Right cardiac atrium (tissue), 5 donors: ENCODE measurements at regions not wholly inside any gene's neighbourhood (a gene's known extent, or its start where the extent isn't known, plus 50 kb on each side); places are given as distances from the start of the nearest gene placed in this dataset.
"Not testable (repeated sequence)": the region's sequence is repeated elsewhere in the genome, so short reads cannot be mapped to it uniquely, and the experiment has no call there.

Source experiments
- ATAC-seq, 2 donors: fragments of 200-7000 bp; cut with Tn5 transposase; one replicate each; pipeline versions ENCODE4 v1.8.0 to v1.9.1; 2020; ENCODE audit warnings: moderate library complexity in 2 of 2, mild to moderate bottlenecking in 1 of 2
- DNase-seq, 3 donors: peaks; one replicate each; pipeline ENCODE4 v3.0.0-alpha.2; 2020
- H3K27ac ChIP-seq: one replicate; pipeline ENCODE4 v1.5.1; 2013; ENCODE audit warnings: mild to moderate bottlenecking, low read length, control low read depth, moderate library complexity
- H3K27me3 ChIP-seq: one replicate; pipeline ENCODE4 v1.6.1; 2013; ENCODE audit not compliant: control insufficient read depth, insufficient read depth
- H3K4me1 ChIP-seq: one replicate; pipeline ENCODE4 v1.6.1; 2013; ENCODE audit warnings: low read length; ENCODE audit not compliant: control insufficient read depth, insufficient read depth
- H3K4me3 ChIP-seq: one replicate; pipeline ENCODE4 v1.5.1; 2013; ENCODE audit warnings: low read length, control low read depth
- H3K9me3 ChIP-seq: one replicate; pipeline ENCODE4 v1.6.1; 2013; ENCODE audit warnings: low read length; ENCODE audit not compliant: control insufficient read depth
- WGBS: extraction: QIAGEN DNeasy Blood & Tissue Kit; methylation state at CpG from one replicate; pipeline ENCODE4 v1.1.7; 2013; 5-methylcytosine and 5-hydroxymethylcytosine counted together
- intact Hi-C, 4 donors: fragments of 100-400 bp; cut with DNase I; formaldehyde crosslinking; loops; one replicate each; pipeline versions ENCODE4 v1.11.0 to v1.14.0; 2022 to 2023
- donor health status: healthy with polysubstance abuse.
- donor health status: DM: no; HTN: yes; CAD: no.
- donor health status: DM: no; HTN: no; CAD: no.
- donor health status: DM: no; HTN: yes; CAD: no; lungs with severe emphysema.
- donor health status: DM: yes; HTN: yes; CAD: no.

DNA sequence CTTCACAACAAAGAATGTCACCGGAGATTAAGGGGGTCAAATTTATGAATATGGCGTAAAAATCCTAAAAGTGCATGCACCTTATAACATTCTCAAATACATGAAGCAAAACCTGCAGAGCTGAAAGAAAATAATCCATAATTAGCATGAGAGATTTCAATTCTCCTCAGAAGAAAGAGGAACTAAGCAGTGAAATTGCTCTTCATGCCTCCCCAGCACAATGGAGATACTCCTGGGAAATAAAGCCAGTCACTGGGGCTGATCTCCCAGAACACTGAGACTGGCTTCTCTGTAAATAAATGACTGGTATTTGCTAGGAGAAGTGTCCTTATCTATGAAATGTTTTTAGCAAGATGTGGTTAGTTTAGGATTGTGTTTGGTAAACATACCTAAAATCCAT is 68.1 kb downstream of the GOLGA6L6 start:
- H3K9me3 ChIP-seq, ATAC-seq, intact Hi-C loops, DNase-seq, H3K27ac ChIP-seq, H3K4me1 ChIP-seq, H3K4me3 ChIP-seq, H3K27me3 ChIP-seq: not testable (repeated sequence)
- no CpG with 5 or more reads among the region's 2 CpGs for WGBS

GRCh38 chr15:20472983-20473382 is 68.6 kb downstream of the GOLGA6L6 start:
- intact Hi-C loops, ATAC-seq, H3K4me1 ChIP-seq, H3K27me3 ChIP-seq, H3K4me3 ChIP-seq, H3K27ac ChIP-seq, DNase-seq, H3K9me3 ChIP-seq: not testable (repeated sequence)
- WGBS: 81% methylated on average over 3 of the region's 4 CpGs

DNA sequence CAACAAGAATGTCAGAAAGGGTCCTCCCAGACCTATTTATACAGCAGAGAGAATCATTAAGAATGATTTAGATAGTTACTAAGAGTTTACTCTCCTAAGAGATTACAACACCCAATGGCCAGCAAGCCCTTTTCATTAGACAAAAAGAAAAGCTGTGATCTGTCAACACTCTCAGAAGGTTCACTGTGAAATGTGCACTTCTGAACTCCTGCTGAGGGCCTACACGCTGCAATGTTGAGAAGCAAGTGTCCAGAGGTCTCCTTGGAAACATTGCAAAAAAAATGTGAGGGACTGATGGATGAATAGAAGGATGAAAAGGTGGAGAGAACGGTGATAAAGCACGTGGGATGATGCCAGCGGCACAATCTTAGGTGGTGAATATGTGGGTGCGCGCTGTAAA is 70.8 kb downstream of the GOLGA6L6 start:
- H3K9me3 ChIP-seq, DNase-seq, H3K27ac ChIP-seq, H3K4me1 ChIP-seq, H3K27me3 ChIP-seq, H3K4me3 ChIP-seq, intact Hi-C loops: not testable (repeated sequence)
- ATAC-seq: peak; percentile 80 to 88
- WGBS: no CpG with 5 or more reads among the region's 6 CpGs

DNA sequence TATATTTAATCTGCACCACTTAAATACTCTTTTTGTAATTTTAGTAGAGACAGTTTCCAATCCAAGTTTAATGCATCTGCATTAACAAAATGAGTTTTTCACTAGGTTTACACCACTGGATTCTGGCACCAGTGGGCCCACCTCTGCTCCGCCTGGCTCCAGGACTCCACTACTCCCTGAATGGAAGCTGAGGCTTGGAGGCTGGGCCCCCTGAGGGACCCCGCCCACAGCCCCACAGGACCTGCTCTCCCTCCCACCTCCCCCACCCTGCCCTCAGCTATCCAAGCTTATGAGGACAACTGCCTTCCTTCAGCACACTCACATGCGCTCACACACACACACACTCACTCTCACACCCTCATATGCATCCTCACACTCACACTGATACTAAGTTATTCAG is 100.5 kb downstream of the GOLGA6L6 start:
- H3K9me3 ChIP-seq, H3K4me1 ChIP-seq, H3K27ac ChIP-seq, H3K4me3 ChIP-seq, intact Hi-C loops, ATAC-seq, H3K27me3 ChIP-seq, DNase-seq: not testable (repeated sequence)
- WGBS: no CpG with 5 or more reads among the region's 3 CpGs

DNA sequence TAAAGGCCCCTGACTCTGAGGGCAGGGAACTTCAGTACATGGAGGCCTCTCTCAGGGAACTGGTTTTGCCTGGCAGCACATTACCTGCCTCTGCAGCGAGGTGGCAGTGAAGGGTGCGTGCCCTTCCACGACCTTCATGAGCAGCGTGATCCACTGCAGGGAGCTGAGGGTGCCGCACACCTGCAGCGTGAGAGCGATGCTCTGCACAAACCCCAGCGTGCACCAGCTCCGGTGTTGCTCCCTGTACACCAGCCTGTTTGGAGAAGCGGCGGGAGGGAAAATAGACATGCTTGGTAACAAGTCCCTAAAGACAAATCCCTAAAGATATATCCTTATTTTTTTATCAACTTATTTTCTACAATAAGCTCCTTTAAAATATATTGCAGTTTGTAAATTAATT is 101.2 kb downstream of the GOLGA6L6 start:
- intact Hi-C loops, H3K9me3 ChIP-seq, H3K27ac ChIP-seq, ATAC-seq, H3K4me3 ChIP-seq, H3K4me1 ChIP-seq, H3K27me3 ChIP-seq: not testable (repeated sequence)
- peak in 1 of 3 donors; percentile 29 for DNase-seq
- 86% methylated on average over 10 of the region's 11 CpGs for WGBS

- 85% methylated on average over 11 of the region's 15 CpGs for WGBS
- intact Hi-C loops, H3K27me3 ChIP-seq, H3K4me1 ChIP-seq, ATAC-seq, H3K4me3 ChIP-seq, DNase-seq, H3K27ac ChIP-seq, H3K9me3 ChIP-seq: not testable (repeated sequence)
Observed at GRCh38 chr15:20439111-20439510, 102.5 kb downstream of the GOLGA6L6 start.

GRCh38 chr15:20438255-20438654 is 103.3 kb downstream of the GOLGA6L6 start:
- H3K27me3 ChIP-seq, ATAC-seq, DNase-seq, H3K4me1 ChIP-seq, intact Hi-C loops, H3K4me3 ChIP-seq, H3K27ac ChIP-seq, H3K9me3 ChIP-seq: not testable (repeated sequence)
- WGBS: 80% methylated on average over 4 of the region's 8 CpGs

- H3K27ac ChIP-seq, H3K4me1 ChIP-seq, H3K9me3 ChIP-seq, intact Hi-C loops, DNase-seq, H3K4me3 ChIP-seq, H3K27me3 ChIP-seq: not testable (repeated sequence)
- no CpG with 5 or more reads among the region's 7 CpGs for WGBS
- ATAC-seq: peak in 1 of 2 donors; percentile 25
Observed at GRCh38 chr15:20433468-20433867, 108.1 kb downstream of the GOLGA6L6 start.

DNA sequence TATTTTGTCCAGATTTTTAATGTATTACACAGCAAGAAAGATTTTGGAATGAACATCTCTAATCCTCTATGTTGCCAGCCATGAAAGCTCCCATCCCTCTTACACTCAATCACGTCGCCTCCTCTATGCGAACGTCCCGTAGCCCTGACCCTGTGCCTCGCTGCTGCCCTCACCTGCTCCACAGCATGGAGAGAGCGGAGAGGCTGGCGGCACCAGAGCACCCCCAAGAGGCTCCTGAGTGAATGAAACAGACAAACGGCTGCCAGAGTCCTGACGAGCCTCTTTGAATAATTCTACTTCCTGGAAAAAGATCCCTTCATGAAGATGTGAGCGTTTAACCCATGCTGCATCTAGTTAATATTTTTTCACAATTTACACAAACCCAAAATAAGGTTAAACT is 111.1 kb downstream of the GOLGA6L6 start:
- H3K4me1 ChIP-seq, H3K27ac ChIP-seq, H3K4me3 ChIP-seq, intact Hi-C loops, DNase-seq, H3K27me3 ChIP-seq, H3K9me3 ChIP-seq: not testable (repeated sequence)
- peak in 1 of 2 donors; percentile 66 for ATAC-seq
- WGBS: no CpG with 5 or more reads among the region's 11 CpGs

- H3K4me3 ChIP-seq, H3K9me3 ChIP-seq, H3K4me1 ChIP-seq, H3K27me3 ChIP-seq, H3K27ac ChIP-seq, intact Hi-C loops: not testable (repeated sequence)
- WGBS: 21% methylated on average over 2 of the region's 2 CpGs
- DNase-seq: peak in 1 of 3 donors; percentile 25
- peak; percentile 15 to 22 for ATAC-seq
Observed at GRCh38 chr15:20420710-20421109, 120.9 kb downstream of the GOLGA6L6 start.

GRCh38 chr15:20416618-20417017 is 125.0 kb downstream of the GOLGA6L6 start:
- WGBS: 56% methylated on average over 7 of the region's 7 CpGs
- not testable (repeated sequence) for ATAC-seq, DNase-seq

GRCh38 chr15:20409667-20410198 is 131.9 kb downstream of the GOLGA6L6 start:
- H3K4me3 ChIP-seq, H3K4me1 ChIP-seq, intact Hi-C loops, H3K27ac ChIP-seq, DNase-seq, H3K27me3 ChIP-seq, H3K9me3 ChIP-seq: not testable (repeated sequence)
- 88% methylated on average over 4 of the region's 4 CpGs for WGBS
- ATAC-seq: peak in 1 of 2 donors; percentile 35

More at GRCh38 chr15:20416618-20417017, 125.0 kb downstream of the GOLGA6L6 start:
- H3K27me3 ChIP-seq, H3K4me3 ChIP-seq, H3K9me3 ChIP-seq, H3K4me1 ChIP-seq, intact Hi-C loops, H3K27ac ChIP-seq: not testable (repeated sequence)
